Lower lobe of right lung (tissue), 2 donors: ENCODE measurements at regions not wholly inside any gene's neighbourhood (a gene's known extent, or its start where the extent isn't known, plus 50 kb on each side); places are given as distances from the start of the nearest gene placed in this dataset.
A peak's percentile ranks its signal among the peaks of the same experiment; 100 is the strongest.

Source experiments
- ATAC-seq, 2 donors: fragments of 200-7000 bp; cut with Tn5 transposase; one replicate each; pipeline ENCODE4 v1.9.1; 2020 to 2022; ENCODE audit warnings: mild to moderate bottlenecking in 2 of 2, moderate library complexity in 2 of 2
- DNase-seq: peaks from one replicate; pipeline ENCODE4 v3.0.0-alpha.2; 2020
- H3K27ac ChIP-seq: fragments of 200-600 bp; one replicate; pipeline ENCODE4 v1.8.0; 2022
- H3K27me3 ChIP-seq: fragments of 200-600 bp; one replicate; pipeline ENCODE4 v1.8.0; 2022; ENCODE audit warnings: low read depth
- H3K36me3 ChIP-seq: fragments of 200-600 bp; one replicate; pipeline ENCODE4 v1.8.0; 2022; ENCODE audit warnings: mild to moderate bottlenecking
- H3K4me1 ChIP-seq: fragments of 200-600 bp; one replicate; pipeline ENCODE4 v1.8.0; 2022
- H3K4me3 ChIP-seq: fragments of 200-600 bp; one replicate; pipeline ENCODE4 v1.8.0; 2022; ENCODE audit warnings: mild to moderate bottlenecking
- H3K9me3 ChIP-seq: fragments of 200-600 bp; one replicate; pipeline ENCODE4 v1.8.0; 2022
- intact Hi-C: fragments of 100-400 bp; cut with DNase I; formaldehyde crosslinking; loops from one replicate; pipeline ENCODE4 v1.11.0; 2022
- TF ChIP-seq, protein P1 (sequence below): fragments of 200-600 bp; IDR thresholded peaks from one replicate; pipeline ENCODE4 v1.8.0; 2022; ENCODE audit warnings: antibody characterized with exemption, mild to moderate bottlenecking
- donor health status: DM: no; HTN: yes; CAD: no; lungs with severe emphysema.

- no peak for DNase-seq
- TF ChIP-seq, protein P1, sequence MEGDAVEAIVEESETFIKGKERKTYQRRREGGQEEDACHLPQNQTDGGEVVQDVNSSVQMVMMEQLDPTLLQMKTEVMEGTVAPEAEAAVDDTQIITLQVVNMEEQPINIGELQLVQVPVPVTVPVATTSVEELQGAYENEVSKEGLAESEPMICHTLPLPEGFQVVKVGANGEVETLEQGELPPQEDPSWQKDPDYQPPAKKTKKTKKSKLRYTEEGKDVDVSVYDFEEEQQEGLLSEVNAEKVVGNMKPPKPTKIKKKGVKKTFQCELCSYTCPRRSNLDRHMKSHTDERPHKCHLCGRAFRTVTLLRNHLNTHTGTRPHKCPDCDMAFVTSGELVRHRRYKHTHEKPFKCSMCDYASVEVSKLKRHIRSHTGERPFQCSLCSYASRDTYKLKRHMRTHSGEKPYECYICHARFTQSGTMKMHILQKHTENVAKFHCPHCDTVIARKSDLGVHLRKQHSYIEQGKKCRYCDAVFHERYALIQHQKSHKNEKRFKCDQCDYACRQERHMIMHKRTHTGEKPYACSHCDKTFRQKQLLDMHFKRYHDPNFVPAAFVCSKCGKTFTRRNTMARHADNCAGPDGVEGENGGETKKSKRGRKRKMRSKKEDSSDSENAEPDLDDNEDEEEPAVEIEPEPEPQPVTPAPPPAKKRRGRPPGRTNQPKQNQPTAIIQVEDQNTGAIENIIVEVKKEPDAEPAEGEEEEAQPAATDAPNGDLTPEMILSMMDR: no peak
- ATAC-seq: no peak
- H3K27ac ChIP-seq: no peak overlapping the region
- H3K27me3 ChIP-seq: no peaks in the 10 kb centered on the region
- no peaks in the 10 kb centered on the region for H3K36me3 ChIP-seq
- no peaks in the 10 kb centered on the region for H3K9me3 ChIP-seq
- intact Hi-C loops: no loop called here
- H3K4me1 ChIP-seq: peaks cover 8% of the 10 kb centered on the region
- H3K4me3 ChIP-seq: no peak overlapping the region
Measured at GRCh38 chr7:22666732-22667131, 60.3 kb upstream of the IL6 start.

- TF ChIP-seq, protein P1: no peak
- intact Hi-C loops: no loop called here
Measured at GRCh38 chr7:22665923-22666322, 61.1 kb upstream of the IL6 start.

GRCh38 chr7:22664988-22665798 is 61.8 kb upstream of the IL6 start:
- Histone ChIP-seq H3K27me3 (no peaks in the 10 kb centered on the region), H3K9me3 (no peaks in the 10 kb centered on the region), H3K36me3 (no peaks in the 10 kb centered on the region), H3K4me3 (no peak overlapping the region), H3K27ac (no peak overlapping the region), H3K4me1 (peaks cover 8% of the 10 kb centered on the region)
- ATAC-seq (no peak), DNase-seq (no peak)
- TF ChIP-seq, protein P1: no peak
- intact Hi-C loops: no loop called here

More at GRCh38 chr7:22665923-22666322, 61.1 kb upstream of the IL6 start:
- Histone ChIP-seq H3K27me3 (no peaks in the 10 kb centered on the region), H3K4me3 (no peak overlapping the region), H3K9me3 (no peaks in the 10 kb centered on the region), H3K36me3 (no peaks in the 10 kb centered on the region), H3K27ac (no peak overlapping the region), H3K4me1 (peaks cover 8% of the 10 kb centered on the region)
- no peak for ATAC-seq
- no peak for DNase-seq

- H3K27ac ChIP-seq: no peak overlapping the region
- H3K36me3 ChIP-seq: no peaks in the 10 kb centered on the region
- intact Hi-C loops: no loop called here
- H3K4me1 ChIP-seq: peaks cover 8% of the 10 kb centered on the region
- DNase-seq: no peak
- no peaks in the 10 kb centered on the region for H3K9me3 ChIP-seq
- no peak for ATAC-seq
- no peak overlapping the region for H3K4me3 ChIP-seq
- TF ChIP-seq, protein P1: no peak
- no peaks in the 10 kb centered on the region for H3K27me3 ChIP-seq
Measured at GRCh38 chr7:22663721-22664120, 63.3 kb upstream of the IL6 start.

DNA sequence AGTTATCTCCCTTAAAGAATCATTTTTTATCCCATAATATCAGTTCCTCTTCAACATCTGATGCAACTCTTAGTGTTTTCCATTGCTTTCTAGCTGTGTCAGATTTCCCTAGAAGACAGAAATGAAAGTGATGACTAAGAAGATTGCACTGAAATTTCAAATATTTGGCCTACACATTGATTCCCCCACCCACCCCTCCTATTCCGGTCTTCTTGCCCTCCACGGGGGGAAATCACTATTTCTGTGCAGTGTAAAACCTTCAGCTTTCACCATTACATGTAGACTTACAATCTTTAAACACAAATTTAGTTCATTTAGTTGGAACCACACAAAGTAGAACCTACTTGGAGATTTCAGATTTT is 63.7 kb upstream of the IL6 start:
- Histone ChIP-seq H3K4me3 (no peak overlapping the region), H3K27me3 (no peaks in the 10 kb centered on the region), H3K36me3 (no peaks in the 10 kb centered on the region), H3K27ac (no peak overlapping the region), H3K9me3 (no peaks in the 10 kb centered on the region), H3K4me1 (peaks cover 8% of the 10 kb centered on the region)
- DNase-seq (no peak), ATAC-seq (peak in 1 of 2 donors; percentile 57)
- TF ChIP-seq, protein P1: no peak
- intact Hi-C loops: no loop called here
